Esophagus (tissue), 2 donors: ENCODE measurements at regions not wholly inside any gene's neighbourhood (a gene's known extent, or its start where the extent isn't known, plus 50 kb on each side); places are given as distances from the start of the nearest gene placed in this dataset.

Experiments
- H3K27ac ChIP-seq, 2 donors: one replicate each; pipeline ENCODE4 v1.5.1; 2013; ENCODE audit warnings: low read depth in 2 of 2, mild to moderate bottlenecking in 2 of 2, inconsistent platforms in 1 of 2, low read length in 1 of 2, moderate library complexity in 1 of 2
- H3K27me3 ChIP-seq, 2 donors: one replicate each; pipeline ENCODE4 v1.6.1; 2013; ENCODE audit warnings: low read length in 2 of 2, control low read depth in 1 of 2, mild to moderate bottlenecking in 1 of 2; ENCODE audit not compliant: insufficient read depth in 2 of 2, control insufficient read depth in 1 of 2
- H3K36me3 ChIP-seq, 2 donors: one replicate each; pipeline ENCODE4 v1.6.1; 2013; ENCODE audit warnings: low read length in 1 of 2; ENCODE audit not compliant: control insufficient read depth in 2 of 2, insufficient read depth in 2 of 2
- H3K4me1 ChIP-seq, 2 donors: one replicate each; pipeline ENCODE4 v1.6.1; 2013; ENCODE audit warnings: low read length in 1 of 2; ENCODE audit not compliant: control insufficient read depth in 2 of 2, insufficient read depth in 2 of 2
- H3K4me3 ChIP-seq, 2 donors: one replicate each; pipeline ENCODE4 v1.5.1; 2013; ENCODE audit warnings: low read length in 2 of 2, mild to moderate bottlenecking in 2 of 2, low read depth in 1 of 2, moderate library complexity in 1 of 2
- H3K9me3 ChIP-seq, 2 donors: one replicate each; pipeline ENCODE4 v1.6.1; 2013; ENCODE audit warnings: mild to moderate bottlenecking in 2 of 2, low read depth in 1 of 2, low read length in 1 of 2, moderate library complexity in 1 of 2; ENCODE audit not compliant: control insufficient read depth in 2 of 2, insufficient read depth in 1 of 2
- WGBS, 2 donors: extraction: QIAGEN DNeasy Blood & Tissue Kit; methylation state at CpG; one replicate each; pipeline ENCODE4 v1.1.7; 2013; 5-methylcytosine and 5-hydroxymethylcytosine counted together
- donor health status: healthy with polysubstance abuse.
- donor health status: Bipolar disorder and iron deficiency.

- no peaks in the 10 kb centered on the region for H3K27me3 ChIP-seq
- H3K9me3 ChIP-seq = no peaks in the 10 kb centered on the region
- no peak overlapping the region for H3K4me3 ChIP-seq
- 33% methylated on average over 1 of the region's 1 CpG for WGBS, 2 donors
- H3K27ac ChIP-seq = no peak overlapping the region
- H3K36me3 ChIP-seq = no peaks in the 10 kb centered on the region
- no peaks in the 10 kb centered on the region for H3K4me1 ChIP-seq
Measured at GRCh38 chr4:180179146-180179545, 2064.1 kb upstream of the TENM3 start.

- no peaks in the 10 kb centered on the region for H3K4me1 ChIP-seq
- 68 to 74% methylated on average over 1 of the region's 1 CpG for WGBS, 2 donors
- H3K27ac ChIP-seq = no peak overlapping the region
- no peaks in the 10 kb centered on the region for H3K36me3 ChIP-seq
- H3K27me3 ChIP-seq = no peaks in the 10 kb centered on the region
- no peaks in the 10 kb centered on the region for H3K9me3 ChIP-seq
- H3K4me3 ChIP-seq = no peak overlapping the region
Measured at GRCh38 chr4:180189666-180190065, 2053.5 kb upstream of the TENM3 start.

GRCh38 chr4:180190382-180190781, 2052.8 kb upstream of the TENM3 start:
- no peaks in the 10 kb centered on the region for H3K9me3 ChIP-seq
- 30 to 36% methylated on average over 2 of the region's 2 CpGs for WGBS, 2 donors

GRCh38 chr4:180197471-180197870, 2045.7 kb upstream of the TENM3 start:
- WGBS, 2 donors = 51 to 52% methylated on average over 6 of the region's 6 CpGs
- H3K27me3 ChIP-seq = no peaks in the 10 kb centered on the region
- H3K36me3 ChIP-seq = no peaks in the 10 kb centered on the region
- no peaks in the 10 kb centered on the region for H3K4me1 ChIP-seq
- no peak overlapping the region for H3K27ac ChIP-seq
- H3K4me3 ChIP-seq = no peak overlapping the region
- H3K9me3 ChIP-seq = no peaks in the 10 kb centered on the region

More at GRCh38 chr4:180190382-180190781, 2052.8 kb upstream of the TENM3 start:
- Histone ChIP-seq H3K27me3 (no peaks in the 10 kb centered on the region), H3K36me3 (no peaks in the 10 kb centered on the region), H3K4me3 (no peak overlapping the region), H3K27ac (no peak overlapping the region), H3K4me1 (no peaks in the 10 kb centered on the region)

- H3K27me3 ChIP-seq = no peaks in the 10 kb centered on the region
- H3K9me3 ChIP-seq = no peaks in the 10 kb centered on the region
- 78 to 88% methylated on average over 3 of the region's 3 CpGs for whole genome bisulfite sequencing, 2 donors
- no peaks in the 10 kb centered on the region for H3K4me1 ChIP-seq
- no peaks in the 10 kb centered on the region for H3K36me3 ChIP-seq
- no peak overlapping the region for H3K4me3 ChIP-seq
- no peak overlapping the region for H3K27ac ChIP-seq
Measured at GRCh38 chr4:180203349-180203748, 2039.9 kb upstream of the TENM3 start.

GRCh38 chr4:180205276-180205675, 2037.9 kb upstream of the TENM3 start:
- no peak overlapping the region for H3K27ac ChIP-seq
- no peaks in the 10 kb centered on the region for H3K4me1 ChIP-seq
- 69 to 78% methylated on average over 4 of the region's 4 CpGs for WGBS, 2 donors
- H3K27me3 ChIP-seq = no peaks in the 10 kb centered on the region
- no peaks in the 10 kb centered on the region for H3K36me3 ChIP-seq
- no peak overlapping the region for H3K4me3 ChIP-seq
- H3K9me3 ChIP-seq = no peaks in the 10 kb centered on the region

GRCh38 chr4:180207921-180208320, 2035.3 kb upstream of the TENM3 start:
- Histone ChIP-seq H3K27me3 (no peaks in the 10 kb centered on the region), H3K27ac (no peak overlapping the region), H3K9me3 (no peaks in the 10 kb centered on the region)

GRCh38 chr4:180217070-180217469, 2026.1 kb upstream of the TENM3 start:
- H3K27me3 ChIP-seq = no peaks in the 10 kb centered on the region
- peaks cover 3 to 9% of the 10 kb centered on the region in 2 donors for H3K9me3 ChIP-seq
- no peak overlapping the region for H3K27ac ChIP-seq
- no peaks in the 10 kb centered on the region for H3K36me3 ChIP-seq
- 35 to 42% methylated on average over 1 of the region's 1 CpG for WGBS, 2 donors
- H3K4me3 ChIP-seq = no peak overlapping the region
- H3K4me1 ChIP-seq = no peaks in the 10 kb centered on the region

More at GRCh38 chr4:180207921-180208320, 2035.3 kb upstream of the TENM3 start:
- Histone ChIP-seq H3K4me1 (no peaks in the 10 kb centered on the region), H3K4me3 (no peak overlapping the region), H3K36me3 (no peaks in the 10 kb centered on the region)
- 45 to 64% methylated on average over 1 of the region's 1 CpG for WGBS, 2 donors

GRCh38 chr4:180219080-180219479, 2024.1 kb upstream of the TENM3 start:
- Histone ChIP-seq H3K9me3 (peaks cover 3 to 9% of the 10 kb centered on the region in 2 donors), H3K36me3 (no peaks in the 10 kb centered on the region)
- 97% methylated on average over 3 of the region's 3 CpGs for WGBS, 2 donors

GRCh38 chr4:180225977-180226376, 2017.2 kb upstream of the TENM3 start:
- H3K9me3 ChIP-seq = peaks cover 0 to 4% of the 10 kb centered on the region in 2 donors
- no peak overlapping the region for H3K4me3 ChIP-seq
- H3K36me3 ChIP-seq = no peaks in the 10 kb centered on the region
- WGBS, 2 donors = 57 to 60% methylated on average over 1 of the region's 1 CpG
- H3K27ac ChIP-seq = no peak overlapping the region
- H3K27me3 ChIP-seq = no peaks in the 10 kb centered on the region
- no peaks in the 10 kb centered on the region for H3K4me1 ChIP-seq

More at GRCh38 chr4:180219080-180219479, 2024.1 kb upstream of the TENM3 start:
- Histone ChIP-seq H3K27me3 (no peaks in the 10 kb centered on the region), H3K4me3 (no peak overlapping the region), H3K27ac (no peak overlapping the region), H3K4me1 (no peaks in the 10 kb centered on the region)
